Liver (tissue), 8 donors: ENCODE measurements at regions not wholly inside any gene's neighbourhood (a gene's known extent, or its start where the extent isn't known, plus 50 kb on each side); places are given as distances from the start of the nearest gene placed in this dataset.

Experiments
- DNase-seq: peaks from one replicate; pipeline ENCODE4 v3.0.0-alpha.2; 2017; ENCODE audit warnings: low spot score
- H3K27ac ChIP-seq, 2 donors: one replicate each; pipeline ENCODE4 v1.7.0; 2013; ENCODE audit warnings: inconsistent platforms in 2 of 2, low read length in 2 of 2, control low read depth in 1 of 2, low read depth in 1 of 2, mild to moderate bottlenecking in 1 of 2
- H3K27me3 ChIP-seq, 4 donors: one replicate each; pipeline versions ENCODE4 v1.6.1 to v1.7.0; 2013; ENCODE audit warnings: low read length in 3 of 4, inconsistent platforms in 1 of 4, mild to moderate bottlenecking in 1 of 4, moderate library complexity in 1 of 4; ENCODE audit not compliant: control insufficient read depth in 4 of 4, insufficient read depth in 4 of 4
- H3K36me3 ChIP-seq, 4 donors: one replicate each; pipeline versions ENCODE4 v1.6.1 to v1.7.0; 2013; ENCODE audit warnings: low read length in 3 of 4, mild to moderate bottlenecking in 3 of 4, low read depth in 1 of 4, moderate library complexity in 1 of 4; ENCODE audit not compliant: control insufficient read depth in 4 of 4, insufficient read depth in 3 of 4
- H3K4me1 ChIP-seq, 4 donors: one replicate each; pipeline versions ENCODE4 v1.6.1 to v1.7.0; 2013; ENCODE audit warnings: low read length in 3 of 4, mild to moderate bottlenecking in 3 of 4, moderate library complexity in 1 of 4; ENCODE audit not compliant: control insufficient read depth in 4 of 4, insufficient read depth in 4 of 4
- H3K4me3 ChIP-seq, 3 donors: one replicate each; pipeline versions ENCODE4 v1.6.1 to v1.7.0; 2013; ENCODE audit warnings: low read length in 3 of 3, control low read depth in 1 of 3, low read depth in 1 of 3, mild to moderate bottlenecking in 1 of 3
- H3K9ac ChIP-seq, 2 donors: one replicate each; pipeline ENCODE4 v1.7.0; 2013; ENCODE audit warnings: low read length in 2 of 2, mild to moderate bottlenecking in 2 of 2, moderate library complexity in 2 of 2, control low read depth in 1 of 2, low read depth in 1 of 2
- H3K9me3 ChIP-seq, 4 donors: one replicate each; pipeline versions ENCODE4 v1.6.1 to v1.7.0; 2013; ENCODE audit warnings: low read length in 3 of 4; ENCODE audit not compliant: control insufficient read depth in 4 of 4
- EGR1 ChIP-seq, 2 donors: IDR thresholded peaks; 2 replicates each; pipeline ENCODE4 v1.6.1; 2016 to 2018; ENCODE audit warnings: antibody characterized with exemption in 2 of 2, low read depth in 2 of 2
- FOXA1 ChIP-seq: IDR thresholded peaks from 2 replicates; pipeline ENCODE4 v1.6.1; 2016; ENCODE audit warnings: antibody characterized with exemption
- FOXA2 ChIP-seq: IDR thresholded peaks from 2 replicates; pipeline ENCODE4 v1.6.1; 2016; ENCODE audit warnings: antibody characterized with exemption
- HNF4A ChIP-seq, 2 donors: conservative IDR thresholded peaks; 2 replicates each; pipeline ENCODE4 v1.6.1; 2016; ENCODE audit warnings: antibody characterized with exemption in 2 of 2, mild to moderate bottlenecking in 2 of 2
- HNF4G ChIP-seq: IDR thresholded peaks from 2 replicates; pipeline ENCODE4 v1.6.1; 2016; ENCODE audit warnings: antibody characterized with exemption
- JUND ChIP-seq, 2 donors: IDR thresholded peaks; 2 replicates each; pipeline ENCODE4 v1.6.1; 2016; ENCODE audit warnings: antibody characterized with exemption in 2 of 2
- NR2F2 ChIP-seq: IDR thresholded peaks from 2 replicates; pipeline ENCODE4 v1.6.1; 2016; ENCODE audit warnings: antibody characterized with exemption
- REST ChIP-seq: IDR thresholded peaks from 2 replicates; pipeline ENCODE4 v1.6.1; 2016; ENCODE audit warnings: antibody characterized with exemption, mild to moderate bottlenecking
- RXRA ChIP-seq, 2 donors: IDR thresholded peaks; 2 replicates each; pipeline ENCODE4 v1.6.1; 2017 to 2018; ENCODE audit warnings: antibody characterized with exemption in 2 of 2, mild to moderate bottlenecking in 1 of 2
- SP1 ChIP-seq: IDR thresholded peaks from 2 replicates; pipeline ENCODE4 v1.6.1; 2018; ENCODE audit warnings: antibody characterized with exemption, mild to moderate bottlenecking
- WGBS: extraction: QIAGEN DNeasy Blood & Tissue Kit; methylation state at CpG from one replicate; pipeline ENCODE4 v1.1.7; 2013; 5-methylcytosine and 5-hydroxymethylcytosine counted together
- TF ChIP-seq, protein P1 (sequence below): IDR thresholded peaks from 2 replicates; pipeline ENCODE4 v1.6.1; 2016; ENCODE audit warnings: antibody characterized with exemption
- TF ChIP-seq, protein P2 (sequence below): IDR thresholded peaks from 2 replicates; pipeline ENCODE4 v1.6.1; 2016; ENCODE audit warnings: antibody characterized with exemption
- TF ChIP-seq, protein P3 (sequence below): fragments of 150-350 bp; IDR thresholded peaks from 2 replicates; pipeline ENCODE4 v1.5.1; 2017; ENCODE audit warnings: improper control_type of control experiment, low read depth, low read length; ENCODE audit not compliant: missing input control
- donor health status: healthy.
- donor health status: healthy.
- donor health status: healthy.
- donor health status: healthy.
- donor health status: healthy.

- Histone ChIP-seq H3K36me3 (no peaks in the 10 kb centered on the region), H3K4me3 (no peak overlapping the region), H3K27ac (no peak overlapping the region), H3K27me3 (no peaks in the 10 kb centered on the region), H3K9me3 (no peaks in the 10 kb centered on the region), H3K9ac (no peak overlapping the region), H3K4me1 (peaks cover 0 to 1% (median 0%) of the 10 kb centered on the region in 4 donors)
- TF ChIP-seq NR2F2 (no peak), SP1 (no peak), RXRA (IDR thresholded peaks at IDR 0.05) (no peak), HNF4G (no peak)
- TF ChIP-seq, protein P1, sequence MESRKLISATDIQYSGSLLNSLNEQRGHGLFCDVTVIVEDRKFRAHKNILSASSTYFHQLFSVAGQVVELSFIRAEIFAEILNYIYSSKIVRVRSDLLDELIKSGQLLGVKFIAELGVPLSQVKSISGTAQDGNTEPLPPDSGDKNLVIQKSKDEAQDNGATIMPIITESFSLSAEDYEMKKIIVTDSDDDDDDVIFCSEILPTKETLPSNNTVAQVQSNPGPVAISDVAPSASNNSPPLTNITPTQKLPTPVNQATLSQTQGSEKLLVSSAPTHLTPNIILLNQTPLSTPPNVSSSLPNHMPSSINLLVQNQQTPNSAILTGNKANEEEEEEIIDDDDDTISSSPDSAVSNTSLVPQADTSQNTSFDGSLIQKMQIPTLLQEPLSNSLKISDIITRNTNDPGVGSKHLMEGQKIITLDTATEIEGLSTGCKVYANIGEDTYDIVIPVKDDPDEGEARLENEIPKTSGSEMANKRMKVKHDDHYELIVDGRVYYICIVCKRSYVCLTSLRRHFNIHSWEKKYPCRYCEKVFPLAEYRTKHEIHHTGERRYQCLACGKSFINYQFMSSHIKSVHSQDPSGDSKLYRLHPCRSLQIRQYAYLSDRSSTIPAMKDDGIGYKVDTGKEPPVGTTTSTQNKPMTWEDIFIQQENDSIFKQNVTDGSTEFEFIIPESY: no peak
- TF ChIP-seq, protein P2, sequence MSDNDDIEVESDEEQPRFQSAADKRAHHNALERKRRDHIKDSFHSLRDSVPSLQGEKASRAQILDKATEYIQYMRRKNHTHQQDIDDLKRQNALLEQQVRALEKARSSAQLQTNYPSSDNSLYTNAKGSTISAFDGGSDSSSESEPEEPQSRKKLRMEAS: no peak
- no peak for DNase-seq
- WGBS: 88% methylated on average over 2 of the region's 2 CpGs
These were observed 101.4 kb downstream of the SIPA1L2 start for GRCh38 chr1:232528472-232529089.

GRCh38 chr1:232524056-232524455 is 105.9 kb downstream of the SIPA1L2 start:
- Histone ChIP-seq H3K27ac (no peak overlapping the region), H3K4me3 (no peak overlapping the region), H3K36me3 (no peaks in the 10 kb centered on the region), H3K27me3 (no peaks in the 10 kb centered on the region), H3K9me3 (no peaks in the 10 kb centered on the region), H3K4me1 (peaks cover 0 to 1% (median 0%) of the 10 kb centered on the region in 4 donors), H3K9ac (no peak overlapping the region)
- TF ChIP-seq FOXA2: no peak
- no peak for TF ChIP-seq FOXA1
- no peak for TF ChIP-seq JUND (IDR thresholded peaks at IDR 0.05)
- no peak for TF ChIP-seq SP1
- no peak for TF ChIP-seq REST
- TF ChIP-seq RXRA (IDR thresholded peaks at IDR 0.05): no peak
- no peak for TF ChIP-seq HNF4A (conservative IDR thresholded peaks at IDR 0.05)
- no peak for TF ChIP-seq EGR1 (IDR thresholded peaks at IDR 0.05; ENCODE audit: low read depth in 2 of 2)
- TF ChIP-seq, protein P2: no peak
- no peak for DNase-seq
- WGBS: 83% methylated on average over 2 of the region's 2 CpGs

DNA sequence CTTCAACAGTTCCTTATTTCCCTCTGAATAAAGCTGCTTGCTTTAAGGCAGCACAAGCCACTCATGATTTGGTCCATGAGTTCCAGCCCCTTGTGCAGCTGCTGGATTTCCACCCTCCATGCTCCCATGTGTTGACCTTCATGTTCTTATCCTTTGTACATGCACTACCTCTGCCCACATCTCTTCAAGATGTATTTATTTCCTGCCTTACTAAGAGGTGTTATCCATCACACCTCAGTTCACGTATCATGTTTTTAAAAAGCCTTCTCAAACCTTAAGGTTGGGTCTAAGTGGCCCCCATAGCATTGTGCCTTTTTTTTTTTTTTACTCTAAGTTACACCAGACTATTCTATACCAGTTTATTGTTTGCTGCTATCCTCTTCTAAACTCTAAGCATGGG is 107.7 kb downstream of the SIPA1L2 start:
- Histone ChIP-seq H3K27ac (no peak overlapping the region), H3K9ac (no peak overlapping the region), H3K27me3 (no peaks in the 10 kb centered on the region), H3K9me3 (no peaks in the 10 kb centered on the region), H3K4me3 (no peak overlapping the region), H3K4me1 (peaks cover 0 to 1% (median 0%) of the 10 kb centered on the region in 4 donors), H3K36me3 (no peaks in the 10 kb centered on the region)
- DNase-seq: no peak
- WGBS: 98% methylated on average over 1 of the region's 1 CpG
- TF ChIP-seq, protein P1: no peak
- TF ChIP-seq JUND (IDR thresholded peaks at IDR 0.05): no peak
- TF ChIP-seq REST: no peak
- TF ChIP-seq, protein P3, sequence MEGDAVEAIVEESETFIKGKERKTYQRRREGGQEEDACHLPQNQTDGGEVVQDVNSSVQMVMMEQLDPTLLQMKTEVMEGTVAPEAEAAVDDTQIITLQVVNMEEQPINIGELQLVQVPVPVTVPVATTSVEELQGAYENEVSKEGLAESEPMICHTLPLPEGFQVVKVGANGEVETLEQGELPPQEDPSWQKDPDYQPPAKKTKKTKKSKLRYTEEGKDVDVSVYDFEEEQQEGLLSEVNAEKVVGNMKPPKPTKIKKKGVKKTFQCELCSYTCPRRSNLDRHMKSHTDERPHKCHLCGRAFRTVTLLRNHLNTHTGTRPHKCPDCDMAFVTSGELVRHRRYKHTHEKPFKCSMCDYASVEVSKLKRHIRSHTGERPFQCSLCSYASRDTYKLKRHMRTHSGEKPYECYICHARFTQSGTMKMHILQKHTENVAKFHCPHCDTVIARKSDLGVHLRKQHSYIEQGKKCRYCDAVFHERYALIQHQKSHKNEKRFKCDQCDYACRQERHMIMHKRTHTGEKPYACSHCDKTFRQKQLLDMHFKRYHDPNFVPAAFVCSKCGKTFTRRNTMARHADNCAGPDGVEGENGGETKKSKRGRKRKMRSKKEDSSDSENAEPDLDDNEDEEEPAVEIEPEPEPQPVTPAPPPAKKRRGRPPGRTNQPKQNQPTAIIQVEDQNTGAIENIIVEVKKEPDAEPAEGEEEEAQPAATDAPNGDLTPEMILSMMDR: no peak
